ENCODE measurements at regions not wholly inside any gene's neighbourhood (a gene's known extent, or its start where the extent isn't known, plus 50 kb on each side); places are given as distances from the start of the nearest gene placed in this dataset.
"Not testable (repeated sequence)": the region's sequence is repeated elsewhere in the genome, so short reads cannot be mapped to it uniquely, and the experiment has no call there.

DNA sequence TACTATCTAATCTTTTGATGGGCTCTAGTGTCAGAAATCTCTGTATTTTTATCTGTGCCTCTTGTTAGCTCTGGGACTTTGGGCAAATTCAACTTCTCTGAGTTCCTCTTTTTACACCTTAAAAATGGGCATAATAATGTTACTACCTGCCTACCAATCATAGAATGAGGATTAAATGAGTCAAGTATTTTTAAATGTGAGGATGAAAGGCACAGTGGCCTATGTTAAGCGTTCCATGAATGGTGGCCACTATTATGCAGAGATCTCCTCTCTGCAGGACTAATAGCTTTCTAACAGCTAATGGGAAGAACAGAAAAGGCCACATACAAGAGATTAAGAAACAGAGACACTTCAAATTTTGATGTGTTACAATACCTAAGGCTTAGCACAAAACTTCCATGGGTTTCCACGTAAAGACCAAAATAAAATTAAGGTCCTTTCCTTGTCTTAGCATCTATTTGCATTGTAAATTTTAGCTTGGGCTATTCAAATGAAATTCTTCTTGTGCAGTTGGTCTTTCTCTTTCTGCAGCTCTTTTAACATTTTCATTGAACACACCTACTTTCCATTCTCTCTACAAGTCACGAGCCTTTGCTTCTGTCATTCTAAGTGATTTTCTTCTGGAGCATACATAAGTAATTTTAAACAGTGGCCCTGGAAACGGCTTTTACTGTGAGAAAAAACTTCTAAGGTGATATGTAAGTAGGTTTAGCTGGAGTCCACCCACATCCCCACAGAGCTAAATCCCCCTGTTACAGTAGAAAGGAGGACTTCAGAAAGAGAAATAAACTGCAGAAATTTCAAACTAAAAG is 117.9 kb upstream of the MED14 start:
- DNase-seq, result no peak

DNA sequence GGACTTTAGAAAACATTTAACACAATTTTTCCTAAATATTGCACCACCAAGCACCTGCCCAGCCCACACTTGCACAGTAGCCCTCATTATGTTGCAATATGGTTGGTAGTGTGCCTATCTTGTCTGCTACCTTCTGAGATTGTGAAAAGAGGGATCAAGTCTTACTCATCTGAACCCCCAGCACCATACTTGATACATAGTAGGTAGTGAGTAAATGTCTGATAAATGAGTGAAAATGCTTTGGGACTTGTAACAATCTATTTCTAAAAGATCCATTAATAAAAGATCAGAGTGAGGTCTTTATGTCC is 118.4 kb upstream of the MED14 start:
- DNase-seq, result no peak

DNA sequence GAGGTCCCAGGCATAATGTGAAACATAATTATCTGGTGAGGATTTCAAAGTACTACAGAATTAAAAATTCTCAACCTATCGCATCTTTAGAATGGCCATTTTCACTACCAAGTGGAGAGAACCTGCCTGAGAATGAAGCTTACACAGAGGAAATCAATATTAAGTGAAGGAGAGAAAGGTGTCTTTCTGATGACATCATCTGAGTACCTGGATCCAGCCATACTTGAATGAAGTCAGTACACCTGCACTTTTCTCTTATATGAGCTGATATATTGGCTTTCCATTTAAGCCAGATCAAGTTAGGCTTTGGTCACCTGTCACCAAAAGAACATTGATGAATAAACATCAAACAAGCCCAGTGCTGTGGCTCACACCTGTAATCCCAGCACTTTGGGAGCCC is 118.9 kb upstream of the MED14 start:
- DNase-seq, result no peak

DNA sequence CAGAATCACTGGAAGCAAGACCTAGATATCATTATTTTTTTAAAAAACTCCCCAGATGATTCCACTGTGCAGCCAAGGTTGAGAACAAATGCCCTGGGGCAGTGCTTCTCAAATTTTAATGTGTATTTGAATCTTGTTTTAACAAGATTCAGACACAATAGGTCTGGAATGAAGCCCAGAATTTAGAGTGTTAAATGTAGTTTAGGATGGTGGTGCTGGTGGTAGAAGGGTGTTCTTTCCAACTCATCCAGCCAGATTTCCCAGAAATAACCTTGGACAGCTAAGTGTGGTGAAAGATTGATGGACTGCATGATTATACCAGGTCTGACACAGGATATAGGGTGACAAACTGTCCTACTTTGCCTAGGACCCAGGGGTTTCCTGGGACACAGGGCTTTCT is 120.1 kb upstream of the MED14 start:
- DNase-seq, result no peak

DNA sequence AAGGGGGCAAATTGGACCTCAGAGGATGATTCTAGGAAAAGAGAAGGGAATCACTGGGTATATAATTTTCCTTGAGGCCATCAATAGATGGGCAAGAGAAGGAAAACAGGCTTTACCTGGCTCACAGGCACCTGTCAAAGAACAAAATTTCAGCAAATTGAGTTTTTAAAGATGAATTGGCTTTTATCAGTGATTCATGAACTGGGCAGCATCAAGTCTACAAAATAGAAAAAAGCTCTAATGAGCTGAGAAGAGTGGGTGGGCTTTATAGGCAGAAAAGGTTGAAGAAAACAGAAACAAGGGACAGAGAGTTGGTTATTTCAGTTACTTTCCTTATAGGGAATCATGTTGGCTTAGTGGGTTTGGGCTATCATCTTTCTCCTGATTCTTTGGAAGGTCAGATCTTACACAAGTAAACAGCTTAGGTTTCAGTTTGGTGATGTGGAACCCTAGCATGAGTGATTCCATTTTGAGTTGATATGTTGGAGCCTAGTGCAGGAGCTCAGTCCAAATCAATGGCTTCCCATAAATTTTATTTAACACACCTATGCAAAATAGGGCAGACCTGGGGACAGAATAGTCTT is 120.7 kb upstream of the MED14 start:
- no peak for DNase-seq

DNA sequence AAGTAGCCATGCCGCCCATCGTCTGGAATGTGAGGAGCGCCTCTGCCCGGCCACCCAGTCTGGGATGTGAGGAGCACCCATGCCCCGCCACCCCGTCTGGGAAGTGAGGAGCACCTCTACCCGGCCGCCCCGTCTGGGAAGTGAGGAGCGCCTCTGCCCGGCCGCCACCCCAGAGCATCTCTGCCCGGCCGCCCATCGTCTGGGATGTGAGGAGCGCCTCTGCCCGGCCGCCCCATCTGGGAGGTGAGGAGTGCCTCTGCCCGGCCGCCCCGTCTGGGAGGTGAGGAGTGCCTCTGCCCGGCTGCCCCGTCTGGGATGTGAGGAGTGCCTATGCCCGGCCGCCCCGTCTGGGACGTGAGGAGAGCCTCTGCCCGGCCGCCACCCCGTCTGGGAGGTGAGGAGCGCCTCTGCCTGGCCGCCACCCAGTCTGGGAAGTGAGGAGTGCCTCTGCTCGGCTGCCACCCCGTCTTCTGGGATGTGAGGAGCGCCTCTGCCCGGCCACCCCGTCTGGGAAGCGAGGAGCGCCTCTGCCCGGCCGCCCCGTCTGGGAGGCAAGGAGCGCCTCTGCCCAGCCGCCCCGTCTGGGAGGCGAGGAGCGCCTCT is 126.7 kb upstream of the MED14 start:
- DNase-seq, result not testable (repeated sequence)

DNA sequence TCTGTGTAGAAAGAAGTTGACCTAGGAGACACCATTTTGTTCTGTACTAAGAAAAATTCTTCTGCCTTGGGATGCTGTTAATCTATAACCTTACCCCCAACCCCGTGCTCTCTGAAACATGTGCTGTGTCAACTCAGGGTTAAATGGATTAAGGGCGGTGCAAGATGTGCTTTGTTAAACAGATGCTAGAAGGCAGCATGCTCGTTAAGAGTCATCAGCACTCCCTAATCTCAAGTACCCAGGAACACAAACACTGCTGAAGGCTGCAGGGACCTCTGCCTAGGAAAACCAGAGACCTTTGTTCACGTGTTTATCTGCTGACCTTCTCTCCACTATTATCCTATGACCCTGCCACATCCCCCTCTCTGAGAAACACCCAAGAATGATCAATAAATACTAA is 127.9 kb upstream of the MED14 start:
- DNase-seq, result not testable (repeated sequence)

DNA sequence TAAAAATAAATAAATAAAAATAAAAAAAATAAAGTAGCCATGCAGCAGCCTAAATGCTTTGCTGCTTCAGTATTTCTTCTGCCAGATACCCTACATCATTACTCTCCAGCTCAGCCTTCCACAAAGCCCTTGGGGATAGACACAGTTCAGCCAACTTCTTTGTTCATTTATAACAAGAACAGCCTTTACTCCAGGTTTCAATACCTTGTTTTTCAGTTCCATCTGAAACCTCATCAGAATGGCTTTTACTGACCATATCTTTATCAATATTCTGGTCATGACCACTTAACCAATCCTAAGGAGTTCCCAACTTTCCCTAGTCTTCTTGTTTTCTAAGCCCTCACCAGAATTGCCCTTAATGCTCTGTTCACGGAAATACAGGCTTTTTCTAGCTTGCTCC is 128.3 kb upstream of the MED14 start:
- DNase-seq, result no peak

DNA sequence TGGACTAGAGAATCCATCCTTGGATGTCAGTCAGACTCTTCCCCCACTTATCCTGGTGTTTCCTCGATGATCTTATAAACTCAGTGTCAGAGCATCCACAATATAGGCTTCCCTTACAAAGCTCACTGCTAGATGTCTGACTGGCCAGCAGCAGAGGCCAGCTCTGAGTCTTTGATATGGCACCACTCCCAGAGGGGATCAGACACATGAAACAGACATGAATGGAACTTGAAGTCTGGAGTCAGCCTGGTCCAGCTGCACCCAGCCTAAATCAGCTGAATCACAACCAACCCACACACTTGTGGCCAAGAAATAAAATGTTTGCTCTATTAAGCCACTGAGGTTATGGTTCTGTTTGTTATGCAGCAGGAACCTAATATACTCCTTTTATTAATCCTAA is 129.6 kb upstream of the MED14 start:
- DNase-seq, result no peak

DNA sequence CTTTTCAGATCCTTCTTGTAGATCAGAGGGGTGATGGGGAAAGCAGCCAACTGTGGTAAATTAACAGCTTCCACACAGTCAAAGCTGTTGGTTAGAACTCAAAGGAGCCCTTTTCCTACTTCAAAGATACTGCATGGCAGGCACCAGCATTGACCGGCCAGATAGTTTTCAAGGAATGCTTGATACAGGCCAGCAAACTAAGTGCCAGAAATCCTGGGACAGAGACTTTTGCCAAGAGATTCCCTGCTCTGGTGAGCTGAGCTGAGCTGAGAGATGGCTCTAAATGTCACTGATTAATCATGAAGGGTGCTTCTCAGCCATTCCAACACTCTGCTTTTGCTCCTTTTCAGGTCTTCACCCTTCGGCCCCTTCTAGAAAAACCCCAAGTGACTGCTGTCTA is 131.6 kb upstream of the MED14 start:
- no peak for DNase-seq

DNA sequence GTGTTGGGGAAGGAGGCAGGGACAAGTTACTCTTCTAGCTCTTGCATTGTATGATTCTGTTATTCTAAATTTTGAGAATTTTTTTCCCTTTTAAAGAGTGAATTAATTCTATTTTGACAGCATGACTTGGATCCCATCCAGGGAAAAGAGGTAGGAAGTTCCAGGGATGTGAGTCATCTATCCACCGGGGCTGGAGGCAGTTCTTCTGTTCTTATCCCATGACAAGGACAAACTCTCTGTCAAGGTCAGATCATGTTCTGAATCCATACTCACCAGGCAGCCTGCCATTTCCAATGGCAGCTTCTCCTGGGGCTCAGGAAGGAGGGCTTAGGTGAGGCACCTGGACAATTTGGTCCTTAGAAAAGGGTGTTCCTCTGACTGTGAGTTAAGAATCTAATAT is 132.0 kb upstream of the MED14 start:
- no peak for DNase-seq

DNA sequence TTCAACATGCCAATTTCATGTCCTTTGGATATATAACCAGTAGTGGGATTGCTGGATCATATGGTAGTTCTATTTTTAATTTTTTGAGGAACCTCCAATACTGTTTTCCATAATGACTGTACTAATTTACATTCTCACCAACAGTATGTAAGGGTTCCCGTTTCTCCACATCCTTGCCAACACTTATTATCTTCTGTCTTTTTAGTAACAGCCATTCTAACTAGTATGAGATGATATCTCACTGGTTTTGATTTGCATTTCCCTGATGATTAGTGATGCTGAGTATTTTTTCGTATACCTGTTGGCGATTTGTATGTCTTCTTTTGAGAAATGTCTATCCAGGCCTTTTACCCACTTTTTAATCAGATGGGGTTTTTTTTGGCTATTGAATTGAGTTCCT is 133.5 kb upstream of the MED14 start:
- DNase-seq, result no peak

DNA sequence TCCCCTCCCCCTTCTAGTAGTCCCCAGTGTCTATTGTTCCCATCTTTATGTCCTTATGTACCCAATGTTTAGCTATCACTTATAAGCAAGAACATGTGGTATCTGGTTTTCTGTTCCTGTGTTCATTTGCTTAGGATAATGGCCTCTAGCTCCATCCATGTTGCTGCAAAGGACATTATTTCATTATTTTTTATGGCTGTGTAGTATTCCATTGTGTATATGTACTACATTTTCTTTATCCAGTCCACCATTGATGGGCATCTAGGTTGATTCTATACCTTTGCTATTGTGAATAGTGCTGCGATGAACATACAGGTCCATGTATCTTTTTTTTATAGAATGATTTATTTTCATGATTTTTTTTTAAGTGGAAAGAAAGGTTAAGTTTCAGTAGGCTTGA is 135.6 kb upstream of the MED14 start:
- not testable (repeated sequence) for DNase-seq

DNA sequence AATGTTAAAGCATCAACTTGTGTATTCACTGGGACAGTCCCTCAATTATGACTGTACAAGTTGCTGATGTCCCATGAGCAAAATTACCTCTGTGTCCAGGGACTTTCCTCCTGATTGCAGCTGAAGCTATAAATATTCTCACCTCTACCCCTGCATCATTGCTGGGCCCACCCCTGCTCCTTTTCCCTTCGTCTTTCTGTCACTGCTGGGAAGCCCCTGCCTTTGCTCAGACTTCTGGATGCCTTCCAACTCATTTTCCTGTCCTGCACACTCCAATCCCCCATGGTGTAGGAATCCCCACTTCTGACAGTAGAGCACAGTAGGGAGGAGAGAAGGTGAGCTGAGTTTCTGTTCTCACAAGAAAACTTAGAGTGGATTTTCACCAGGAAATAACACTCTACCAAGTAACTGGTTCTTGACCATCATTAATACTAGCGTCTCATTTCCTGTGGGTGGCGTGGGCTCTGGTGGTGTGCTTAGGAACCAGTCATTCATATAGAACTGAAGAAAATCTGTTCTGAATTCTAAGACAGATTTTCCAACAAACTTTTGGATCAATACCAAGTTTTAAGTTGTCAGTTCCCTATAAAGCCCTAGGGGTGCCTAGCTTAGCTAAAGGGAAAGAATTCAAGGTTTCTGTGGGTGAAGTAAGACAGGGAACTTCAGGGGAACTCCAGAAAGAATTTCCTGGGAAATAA is 136.2 kb upstream of the MED14 start:
- no peak for DNase-seq

DNA sequence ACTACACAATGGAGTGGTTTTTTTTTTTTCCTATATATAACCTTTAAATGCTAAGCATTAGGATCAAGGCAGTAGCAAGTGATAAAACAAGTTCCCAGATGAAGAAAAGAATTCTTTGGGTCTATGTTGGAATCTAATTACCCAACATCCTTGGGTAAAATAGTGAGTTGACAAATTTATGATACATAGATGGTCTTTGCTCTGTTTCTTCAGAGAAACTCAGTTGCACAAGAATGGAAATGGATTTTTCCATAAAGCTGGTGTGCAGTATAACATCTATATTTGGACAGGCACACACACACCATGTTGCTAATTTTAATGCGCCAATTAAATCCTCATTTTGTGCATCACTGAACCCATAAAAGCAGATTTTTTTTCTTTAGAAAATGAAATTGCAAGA is 137.0 kb upstream of the MED14 start:
- DNase-seq, result no peak

DNA sequence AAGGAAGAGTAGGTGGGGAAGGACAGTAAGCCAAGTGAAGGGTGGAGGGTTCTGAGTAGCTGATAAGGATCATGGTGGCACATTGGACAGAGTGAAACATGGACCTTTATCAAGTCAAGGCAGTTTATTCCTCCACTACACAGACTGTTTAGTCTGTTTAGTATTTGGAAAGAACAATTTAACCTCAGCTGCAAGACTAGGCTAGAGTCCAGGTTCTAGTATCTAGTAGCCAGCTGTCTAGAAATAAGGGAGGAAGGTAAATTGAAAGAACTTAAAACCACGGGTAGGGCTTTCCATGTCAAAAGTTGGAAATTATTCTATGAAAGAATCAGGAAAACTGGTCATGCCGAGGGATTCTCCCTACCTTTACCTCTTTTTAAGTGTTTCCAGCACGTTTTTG is 140.1 kb upstream of the MED14 start:
- no peak for DNase-seq

DNA sequence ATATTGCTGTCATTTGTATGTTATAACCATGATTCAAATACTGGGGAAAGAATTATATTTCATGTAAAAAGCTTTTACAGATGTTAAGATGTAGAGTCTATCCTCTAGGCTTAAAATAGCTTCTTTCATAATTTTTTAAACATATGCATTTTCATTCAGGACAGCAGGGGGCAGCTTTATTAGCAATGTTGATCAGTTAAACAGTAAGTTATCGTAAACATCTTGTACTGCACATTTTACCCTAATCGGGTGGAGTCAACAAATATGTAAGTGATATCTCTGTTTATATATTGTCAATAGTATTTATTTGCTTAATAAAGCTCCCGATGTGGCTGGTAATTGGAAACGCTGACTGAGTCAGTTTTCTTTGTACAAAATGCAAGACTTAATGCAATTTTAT is 142.5 kb upstream of the MED14 start:
- peak; percentile 16 to 26 for DNase-seq

DNA sequence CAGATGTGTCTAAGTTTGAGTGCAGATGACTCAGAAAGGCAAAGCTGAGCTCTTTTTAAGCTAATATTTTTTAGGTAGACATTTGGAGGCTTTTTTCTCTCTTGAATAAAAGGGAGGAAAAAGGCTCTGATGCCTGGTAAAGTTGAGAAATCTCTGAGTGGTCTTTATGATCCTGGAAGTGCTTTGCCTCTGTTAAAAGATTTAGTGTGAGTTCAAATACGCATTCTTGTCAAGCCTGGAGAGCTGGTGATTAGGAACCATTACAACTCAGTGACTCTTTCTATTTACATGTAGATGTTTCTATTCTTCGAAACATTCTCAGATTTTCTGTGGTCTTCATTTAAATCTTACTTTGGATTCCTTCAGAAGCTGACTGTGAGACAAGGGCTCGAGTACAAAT is 143.4 kb upstream of the MED14 start:
- no peak for DNase-seq

DNA sequence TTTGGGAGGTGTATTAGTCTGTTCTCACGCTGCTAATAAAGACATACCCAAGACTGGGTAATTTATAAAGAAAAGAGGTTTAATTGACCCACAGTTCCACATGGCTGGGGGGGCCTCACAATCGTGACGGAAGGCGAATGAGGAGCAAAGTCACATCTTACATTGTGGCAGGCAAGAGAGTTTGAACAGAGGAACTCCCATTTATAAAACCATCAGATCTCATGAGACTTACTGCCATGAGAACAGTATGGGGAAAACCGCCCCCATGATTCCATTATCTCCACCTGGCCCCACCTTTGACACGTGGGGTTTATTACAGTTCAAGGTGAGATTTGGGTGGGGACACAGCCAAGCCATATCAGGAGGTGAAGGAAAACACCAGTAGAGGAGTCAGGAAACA is 143.8 kb upstream of the MED14 start:
- not testable (repeated sequence) for DNase-seq

DNA sequence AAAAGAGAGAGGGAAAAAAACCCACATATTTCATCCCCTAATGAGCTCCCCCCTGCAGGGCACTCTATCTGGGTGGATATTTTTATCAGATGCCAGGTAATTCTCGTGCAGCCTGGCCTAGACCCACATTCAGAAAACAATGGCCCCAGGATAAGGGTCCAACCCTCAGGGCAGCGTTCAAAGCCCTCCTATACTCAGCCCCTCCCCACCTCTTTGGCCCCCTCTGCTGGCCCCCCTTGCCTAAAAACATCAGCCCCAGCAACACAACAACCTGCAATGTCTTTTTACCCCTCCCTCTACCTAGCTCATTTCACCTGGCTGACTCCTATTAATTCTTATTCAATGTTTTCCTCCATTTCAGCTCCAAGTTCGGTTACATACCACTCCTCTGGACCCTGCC is 145.4 kb upstream of the MED14 start:
- no peak for DNase-seq

DNA sequence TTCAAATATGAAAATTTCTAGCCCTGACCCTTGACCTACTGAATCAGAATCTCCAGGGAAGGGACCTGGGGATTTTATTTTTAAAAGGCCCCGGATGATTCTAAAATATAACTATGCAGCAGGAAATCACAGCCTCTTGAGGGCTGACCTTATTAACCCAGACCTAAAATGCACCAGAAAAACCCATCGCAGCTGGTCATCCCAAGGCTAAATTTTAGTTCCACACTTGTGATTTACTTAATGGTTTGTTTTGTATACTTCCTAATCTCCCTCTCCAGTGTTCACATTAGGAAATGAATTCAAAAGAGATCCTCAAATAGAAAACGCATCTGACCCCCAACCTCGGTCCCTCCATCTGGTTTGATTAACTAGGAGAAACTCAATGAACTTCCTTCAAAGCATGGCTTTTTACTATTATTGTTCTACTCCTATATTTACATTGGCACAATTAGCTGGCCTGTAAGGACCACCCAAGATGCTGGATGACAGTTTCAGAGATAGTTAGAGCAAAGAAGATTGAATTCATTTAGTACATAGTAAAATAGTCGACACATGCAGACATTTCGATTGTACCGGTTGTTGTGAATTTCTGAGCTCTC is 147.8 kb upstream of the MED14 start:
- DNase-seq, result no peak

DNA sequence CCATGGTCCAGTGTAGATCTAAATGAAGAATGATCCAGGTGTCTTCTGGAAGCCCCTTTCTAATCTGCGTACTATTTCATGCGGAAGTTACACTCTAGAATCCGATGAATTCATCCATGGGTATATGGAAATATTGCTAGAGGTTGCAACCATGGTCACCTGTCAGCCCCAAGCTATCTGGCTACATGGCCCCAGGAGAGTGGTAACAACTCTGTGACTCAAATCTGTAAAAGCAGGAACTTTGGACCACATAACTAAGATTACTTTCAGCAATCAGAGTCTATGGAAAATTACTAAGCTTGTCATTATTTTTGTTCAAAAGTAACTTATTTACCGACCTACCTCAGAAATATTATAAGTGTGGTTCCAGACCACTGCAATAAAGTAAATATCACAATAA is 150.6 kb upstream of the MED14 start:
- DNase-seq, result no peak

DNA sequence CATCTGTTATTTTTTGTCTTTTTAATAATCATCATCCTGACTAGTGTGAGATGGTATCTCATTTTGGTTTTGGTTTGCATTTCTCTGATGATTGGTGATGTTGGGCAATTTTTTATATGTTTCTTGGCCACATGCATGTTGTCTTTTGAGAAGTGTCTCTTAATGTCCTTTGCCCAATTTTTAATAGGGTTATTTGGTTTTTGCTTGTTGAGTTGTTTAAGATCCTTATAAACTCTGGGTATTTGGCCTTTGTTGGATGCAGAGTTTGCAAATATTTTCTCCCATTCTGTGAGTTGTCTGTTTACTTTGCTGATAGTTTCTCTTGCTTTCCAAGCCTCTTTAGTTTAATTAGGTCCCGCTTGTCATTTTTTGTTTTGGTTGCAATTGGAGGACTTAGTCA is 152.1 kb upstream of the MED14 start:
- DNase-seq, result no peak

DNA sequence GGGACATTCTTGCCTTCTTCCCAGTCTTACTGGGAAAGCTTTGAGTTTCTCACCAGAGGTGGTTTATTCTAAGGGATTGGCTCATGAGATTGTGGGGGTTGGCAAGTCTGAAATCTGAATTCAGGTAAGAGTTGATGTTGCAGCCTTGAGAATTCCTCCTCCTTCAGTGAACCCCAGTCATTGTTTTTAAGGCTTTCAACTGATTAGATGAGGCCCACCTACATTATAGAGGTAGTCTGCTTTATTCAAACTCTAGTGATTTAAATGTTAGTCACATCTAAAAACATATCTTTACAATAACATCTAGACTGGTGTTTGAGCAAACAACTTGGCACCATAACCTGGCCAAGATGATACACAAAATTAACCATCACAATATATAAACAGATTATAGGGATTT is 156.5 kb upstream of the MED14 start:
- DNase-seq, result no peak
